ENCODE measurements at regions not wholly inside any gene's neighbourhood (a gene's known extent, or its start where the extent isn't known, plus 50 kb on each side); places are given as distances from the start of the nearest gene placed in this dataset.

- Histone ChIP-seq H3K9me2 (ENCODE audit: insufficient read depth) (no peaks in the 10 kb centered on the region), H3K4me1 (ENCODE audit: insufficient read depth) (no peaks in the 10 kb centered on the region), H3F3A (ENCODE audit: insufficient read depth) (no peaks in the 10 kb centered on the region), H3K36me3 (ENCODE audit: low read depth) (no peaks in the 10 kb centered on the region), H3K4me2 (ENCODE audit: unreplicated experiment) (no peak overlapping the region), H3K4me3 (no peak overlapping the region), H2AFZ (no peak overlapping the region), H3K79me2 (ENCODE audit: insufficient read depth) (no peaks in the 10 kb centered on the region), H4K20me1 (ENCODE audit: insufficient read depth) (no peaks in the 10 kb centered on the region), H3K9me3 (ENCODE audit: low read depth) (no peaks in the 10 kb centered on the region), H3K27ac (no peak overlapping the region), H3K9ac (no peak overlapping the region), H3K27me3 (replicated peaks; ENCODE audit: insufficient read depth) (peaks cover 57% of the 10 kb centered on the region)
- WGBS, 2 experiments (ENCODE audit: low coverage in 1 of 2, low lambda C conversion rate in 2 of 2, missing lambda C conversion rate in 2 of 2), result 27 to 28% methylated on average over 3 of the region's 3 CpGs
- no peak for TF ChIP-seq EZH2 (IDR thresholded peaks at IDR 0.05; ENCODE audit: insufficient read depth, poor library complexity, severe bottlenecking)
- TF ChIP-seq EZH2phosphoT487 (IDR thresholded peaks at IDR 0.05; ENCODE audit: insufficient read depth, low read depth), result no peak
- in situ Hi-C loops (cut with MboI), result no loop called here
- no peak for DNase-seq
These were observed 67.3 kb upstream of the MAL start for GRCh38 chr2:94958245-94958644.

GRCh38 chr2:94960266-94960665 lies 65.2 kb upstream of the MAL start:
- Histone ChIP-seq H2AFZ (no peak overlapping the region), H3K79me2 (ENCODE audit: insufficient read depth) (no peaks in the 10 kb centered on the region), H3K36me3 (ENCODE audit: low read depth) (no peaks in the 10 kb centered on the region), H3K27me3 (replicated peaks; ENCODE audit: insufficient read depth) (peaks cover 69% of the 10 kb centered on the region), H3K4me1 (ENCODE audit: insufficient read depth) (no peaks in the 10 kb centered on the region), H4K20me1 (ENCODE audit: insufficient read depth) (no peaks in the 10 kb centered on the region), H3K4me3 (no peak overlapping the region), H3K4me2 (ENCODE audit: unreplicated experiment) (no peak overlapping the region), H3K9ac (no peak overlapping the region), H3K9me3 (ENCODE audit: low read depth) (no peaks in the 10 kb centered on the region), H3K27ac (no peak overlapping the region), H3F3A (ENCODE audit: insufficient read depth) (no peaks in the 10 kb centered on the region), H3K9me2 (ENCODE audit: insufficient read depth) (no peaks in the 10 kb centered on the region)
- in situ Hi-C loops (cut with MboI), result no loop called here
- 30 to 40% methylated on average over 2 of the region's 2 CpGs for WGBS, 2 experiments (ENCODE audit: low coverage in 1 of 2, low lambda C conversion rate in 2 of 2, missing lambda C conversion rate in 2 of 2)
- TF ChIP-seq EZH2 (IDR thresholded peaks at IDR 0.05; ENCODE audit: insufficient read depth, poor library complexity, severe bottlenecking) (no peak), EZH2phosphoT487 (IDR thresholded peaks at IDR 0.05; ENCODE audit: insufficient read depth, low read depth) (no peak)
- no peak for DNase-seq

GRCh38 chr2:94960751-94961150 lies 64.8 kb upstream of the MAL start:
- no peak overlapping the region for H2AFZ ChIP-seq
- no peaks in the 10 kb centered on the region for H4K20me1 ChIP-seq (ENCODE audit: insufficient read depth)
- H3K9ac ChIP-seq, result no peak overlapping the region
- no peaks in the 10 kb centered on the region for H3F3A ChIP-seq (ENCODE audit: insufficient read depth)
- H3K4me3 ChIP-seq, result no peak overlapping the region
- H3K36me3 ChIP-seq (ENCODE audit: low read depth), result no peaks in the 10 kb centered on the region
- TF ChIP-seq EZH2 (IDR thresholded peaks at IDR 0.05; ENCODE audit: insufficient read depth, poor library complexity, severe bottlenecking) (no peak), EZH2phosphoT487 (IDR thresholded peaks at IDR 0.05; ENCODE audit: insufficient read depth, low read depth) (no peak)
- no peaks in the 10 kb centered on the region for H3K79me2 ChIP-seq (ENCODE audit: insufficient read depth)
- no peak overlapping the region for H3K4me2 ChIP-seq (ENCODE audit: unreplicated experiment)
- 36 to 38% methylated on average over 4 of the region's 4 CpGs for WGBS, 2 experiments (ENCODE audit: low coverage in 1 of 2, low lambda C conversion rate in 2 of 2, missing lambda C conversion rate in 2 of 2)
- peaks cover 64% of the 10 kb centered on the region for H3K27me3 ChIP-seq (replicated peaks; ENCODE audit: insufficient read depth)
- H3K9me3 ChIP-seq (ENCODE audit: low read depth), result no peaks in the 10 kb centered on the region
- H3K4me1 ChIP-seq (ENCODE audit: insufficient read depth), result no peaks in the 10 kb centered on the region
- no peak overlapping the region for H3K27ac ChIP-seq
- in situ Hi-C loops (cut with MboI), result no loop called here
- no peaks in the 10 kb centered on the region for H3K9me2 ChIP-seq (ENCODE audit: insufficient read depth)
- no peak for DNase-seq

- Histone ChIP-seq H3K27me3 (replicated peaks; ENCODE audit: insufficient read depth) (peaks cover 70% of the 10 kb centered on the region), H3K9me2 (ENCODE audit: insufficient read depth) (no peaks in the 10 kb centered on the region), H3K4me3 (no peak overlapping the region), H3K4me1 (ENCODE audit: insufficient read depth) (no peaks in the 10 kb centered on the region), H3K27ac (no peak overlapping the region), H3K79me2 (ENCODE audit: insufficient read depth) (no peaks in the 10 kb centered on the region), H3F3A (ENCODE audit: insufficient read depth) (no peaks in the 10 kb centered on the region), H3K36me3 (ENCODE audit: low read depth) (no peaks in the 10 kb centered on the region), H3K9me3 (ENCODE audit: low read depth) (no peaks in the 10 kb centered on the region), H3K9ac (no peak overlapping the region), H2AFZ (no peak overlapping the region), H3K4me2 (ENCODE audit: unreplicated experiment) (no peak overlapping the region), H4K20me1 (ENCODE audit: insufficient read depth) (no peaks in the 10 kb centered on the region)
- no peak for TF ChIP-seq EZH2 (IDR thresholded peaks at IDR 0.05; ENCODE audit: insufficient read depth, poor library complexity, severe bottlenecking)
- DNase-seq, result no peak
- in situ Hi-C loops (cut with MboI), result no loop called here
- 25 to 26% methylated on average over 5 of the region's 5 CpGs for WGBS, 2 experiments (ENCODE audit: low coverage in 1 of 2, low lambda C conversion rate in 2 of 2, missing lambda C conversion rate in 2 of 2)
These were observed 61.3 kb upstream of the MAL start for GRCh38 chr2:94964193-94964592.

- Histone ChIP-seq H3K4me1 (ENCODE audit: insufficient read depth) (no peaks in the 10 kb centered on the region), H3K9ac (no peak overlapping the region), H3K4me3 (no peak overlapping the region), H3F3A (ENCODE audit: insufficient read depth) (no peaks in the 10 kb centered on the region), H3K9me2 (ENCODE audit: insufficient read depth) (no peaks in the 10 kb centered on the region), H4K20me1 (ENCODE audit: insufficient read depth) (no peaks in the 10 kb centered on the region), H3K9me3 (ENCODE audit: low read depth) (no peaks in the 10 kb centered on the region), H3K27ac (no peak overlapping the region), H3K36me3 (ENCODE audit: low read depth) (no peaks in the 10 kb centered on the region), H3K27me3 (replicated peaks; ENCODE audit: insufficient read depth) (peaks cover 51% of the 10 kb centered on the region), H3K79me2 (ENCODE audit: insufficient read depth) (no peaks in the 10 kb centered on the region), H2AFZ (no peak overlapping the region), H3K4me2 (ENCODE audit: unreplicated experiment) (no peak overlapping the region)
- 19 to 23% methylated on average over 1 of the region's 1 CpG for WGBS, 2 experiments (ENCODE audit: low coverage in 1 of 2, low lambda C conversion rate in 2 of 2, missing lambda C conversion rate in 2 of 2)
- in situ Hi-C loops (cut with MboI), result no loop called here
- no peak for DNase-seq
- no peak for TF ChIP-seq EZH2phosphoT487 (IDR thresholded peaks at IDR 0.05; ENCODE audit: insufficient read depth, low read depth)
- no peak for TF ChIP-seq EZH2 (IDR thresholded peaks at IDR 0.05; ENCODE audit: insufficient read depth, poor library complexity, severe bottlenecking)
These were observed 58.8 kb upstream of the MAL start for GRCh38 chr2:94966689-94967088.
